Vagina (tissue), 2 donors: ENCODE measurements at regions not wholly inside any gene's neighbourhood (a gene's known extent, or its start where the extent isn't known, plus 50 kb on each side); places are given as distances from the start of the nearest gene placed in this dataset.

ENCODE experiments used
- CTCF ChIP-seq, 3 experiments: fragments of 450-650 bp in 2 of 3; fragments of 200-600 bp in 1 of 3; sonication (generic) in 1 of 3; IDR thresholded peaks; one replicate each; pipeline ENCODE4 v1.5.1; 2017 to 2019; ENCODE audit warnings: antibody characterized with exemption in 3 of 3, mild to moderate bottlenecking in 2 of 3, moderate library complexity in 2 of 3
- POLR2A ChIP-seq, 2 donors: fragments of 450-650 bp; IDR thresholded peaks; one replicate each; pipeline ENCODE4 v1.6.1; 2017; ENCODE audit warnings: antibody characterized with exemption in 2 of 2, mild to moderate bottlenecking in 2 of 2, moderate library complexity in 2 of 2

DNA sequence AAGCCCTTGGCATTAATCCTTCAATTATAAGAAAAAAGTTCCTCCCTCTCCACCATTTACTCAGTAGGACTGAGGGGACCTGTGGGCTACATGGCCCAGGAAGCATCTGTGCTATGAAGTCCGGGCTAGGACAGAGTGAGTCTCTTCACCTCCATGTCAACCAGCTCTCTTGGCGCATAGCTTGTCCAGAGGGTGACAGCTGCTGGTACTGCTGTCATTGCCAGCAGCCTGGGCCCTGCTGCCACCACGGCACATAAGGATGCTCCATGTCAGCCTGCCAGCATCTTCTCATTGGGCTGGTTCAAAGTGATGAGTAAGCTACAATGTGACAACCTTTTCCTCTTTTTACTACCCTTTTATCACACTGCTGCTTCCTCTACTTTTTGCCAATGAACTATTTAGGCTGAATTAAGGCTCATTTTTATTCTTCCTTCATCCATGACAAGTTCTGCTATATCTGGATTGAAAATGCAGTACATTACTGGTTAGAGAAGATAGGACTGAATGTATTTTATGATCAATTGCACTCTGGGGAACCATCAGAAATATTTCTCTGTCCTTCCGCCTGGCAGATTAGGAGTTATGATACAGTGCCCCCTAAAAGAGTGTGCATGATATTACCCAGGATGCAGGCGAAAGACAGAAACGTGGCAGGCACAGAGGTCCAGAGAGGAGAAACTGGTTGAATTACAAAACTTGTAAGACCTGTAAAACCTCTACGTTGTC, 258.9 kb upstream of the TNP1 start:
- TF ChIP-seq CTCF (IDR thresholded peaks at IDR 0.05) = no peak
- TF ChIP-seq POLR2A (IDR thresholded peaks at IDR 0.05) = no peak
